AG10803 (cell line): ENCODE measurements at regions not wholly inside any gene's neighbourhood (a gene's known extent, or its start where the extent isn't known, plus 50 kb on each side); places are given as distances from the start of the nearest gene placed in this dataset.
A peak's percentile ranks its signal among the peaks of the same experiment; 100 is the strongest.
"Not testable (repeated sequence)": the region's sequence is repeated elsewhere in the genome, so short reads cannot be mapped to it uniquely, and the experiment has no call there.

ENCODE experiments used
- DNase-seq: peaks from one replicate; pipeline ENCODE4 v3.0.0; 2010; ENCODE audit warnings: low read depth
- H3K4me3 ChIP-seq: 2 replicates; pipeline ENCODE4 v1.5.1; 2011; ENCODE audit warnings: mild to moderate bottlenecking, low read length, control low read depth
- CTCF ChIP-seq: conservative IDR thresholded peaks from 2 replicates; pipeline ENCODE4 v1.5.1; 2011; ENCODE audit warnings: mild to moderate bottlenecking, low read length, control low read depth, inconsistent platforms

- H3K4me3 ChIP-seq, result no peak overlapping the region
- TF ChIP-seq CTCF, result no peak
Observed at GRCh38 chr17:63019138-63019873, 53.3 kb downstream of the TANC2 start.

DNA sequence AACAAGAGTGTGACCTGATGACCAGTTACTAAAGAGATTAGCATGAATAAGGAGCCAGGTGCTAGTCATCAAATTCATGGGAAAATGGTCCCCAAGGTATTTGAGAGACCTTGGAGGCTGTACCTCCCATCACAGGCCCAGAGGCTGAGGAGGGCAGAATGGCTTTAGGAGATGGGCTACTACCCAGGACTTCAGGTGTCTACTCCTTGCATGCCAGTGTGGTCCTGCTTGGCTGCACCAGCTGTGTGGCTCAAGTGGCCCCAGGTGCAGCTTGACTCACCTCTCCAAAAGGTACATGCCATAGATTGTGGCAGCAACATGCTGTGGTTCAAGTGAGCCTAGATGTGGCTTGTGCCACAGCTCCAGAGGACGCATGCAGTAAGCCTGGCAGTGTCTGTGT is 56.5 kb downstream of the TANC2 start:
- no peak for DNase-seq
- H3K4me3 ChIP-seq, result no peak overlapping the region
- TF ChIP-seq CTCF, result no peak

More at GRCh38 chr17:63019138-63019873, 53.3 kb downstream of the TANC2 start:
- DNase-seq, result no peak

- no peak for TF ChIP-seq CTCF
- no peak overlapping the region for H3K4me3 ChIP-seq
- no peak for DNase-seq
Observed at GRCh38 chr17:63023049-63023448, 57.0 kb downstream of the TANC2 start.

- no peak for DNase-seq
- no peak overlapping the region for H3K4me3 ChIP-seq
- TF ChIP-seq CTCF, result no peak
Observed at GRCh38 chr17:63024201-63024600, 58.2 kb downstream of the TANC2 start.

DNA sequence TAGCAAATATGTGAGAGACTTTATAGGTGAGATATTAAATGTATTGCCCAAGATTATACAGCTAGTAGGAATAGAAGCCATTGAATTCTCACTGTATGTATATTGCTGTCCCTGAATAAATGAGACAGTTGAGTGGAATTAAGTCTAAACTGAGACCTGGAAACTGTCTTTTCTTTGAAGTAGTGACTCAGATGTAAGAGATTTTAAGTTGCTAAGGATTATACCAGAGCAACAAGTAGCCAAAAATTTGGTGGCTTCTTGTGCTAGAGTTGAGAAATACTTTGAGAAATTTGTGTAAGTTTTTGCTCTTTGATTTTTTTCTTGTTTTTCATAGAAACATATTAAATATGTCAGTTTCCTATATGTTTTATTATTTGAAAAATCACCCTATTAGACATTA is 58.7 kb downstream of the TANC2 start:
- no peak overlapping the region for H3K4me3 ChIP-seq
- no peak for TF ChIP-seq CTCF
- DNase-seq, result peak; percentile 81

DNA sequence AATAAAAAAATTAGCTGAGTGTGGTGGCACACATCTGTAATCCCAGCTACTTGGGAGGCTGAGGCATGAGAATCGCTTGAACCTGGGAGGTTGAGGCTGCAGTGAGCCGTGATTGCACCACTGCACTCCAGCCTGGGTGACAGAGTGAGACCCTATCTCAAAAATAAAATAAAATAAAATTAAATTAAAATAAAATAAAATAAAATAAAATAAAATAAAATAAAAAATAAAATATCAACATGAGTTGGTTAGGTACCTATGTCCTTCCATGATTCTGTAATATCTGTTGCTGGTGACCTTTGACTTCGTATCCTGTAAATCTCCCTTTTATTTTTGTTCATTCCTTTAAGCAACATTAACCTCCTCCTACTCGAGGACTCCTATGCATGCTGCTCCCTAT is 59.6 kb downstream of the TANC2 start:
- DNase-seq, H3K4me3 ChIP-seq: not testable (repeated sequence)

- no peak for TF ChIP-seq CTCF
- peak; percentile 63 for DNase-seq
- H3K4me3 ChIP-seq, result no peak overlapping the region
Observed at GRCh38 chr17:63029541-63029940, 63.5 kb downstream of the TANC2 start.
